ENCODE measurements at regions not wholly inside any gene's neighbourhood (a gene's known extent, or its start where the extent isn't known, plus 50 kb on each side); places are given as distances from the start of the nearest gene placed in this dataset.

DNA sequence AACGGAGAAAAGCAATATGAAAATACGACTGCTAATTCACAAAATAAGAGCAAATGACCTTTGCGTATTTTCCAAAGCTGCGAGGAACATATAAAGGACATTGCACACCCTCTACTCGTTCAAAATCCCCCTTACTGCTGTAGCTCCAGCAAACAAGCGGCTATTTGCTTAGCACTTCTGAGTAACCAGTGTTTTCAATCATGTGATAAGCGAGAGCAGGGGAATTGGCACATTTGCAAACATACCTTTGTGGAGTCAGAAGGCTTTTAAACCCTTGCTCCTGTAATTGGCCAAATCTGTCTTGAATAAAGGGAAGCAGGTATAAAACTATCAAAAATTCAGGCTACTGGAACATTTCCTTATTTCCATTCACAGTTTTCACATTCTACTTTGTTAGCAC is 610.2 kb downstream of the UBE2NL start:
- DNase-seq (ENCODE audit: low read depth), result no peak
- H3K4me3 ChIP-seq (ENCODE audit: low read length), result no peak overlapping the region
- TF ChIP-seq, protein P1, sequence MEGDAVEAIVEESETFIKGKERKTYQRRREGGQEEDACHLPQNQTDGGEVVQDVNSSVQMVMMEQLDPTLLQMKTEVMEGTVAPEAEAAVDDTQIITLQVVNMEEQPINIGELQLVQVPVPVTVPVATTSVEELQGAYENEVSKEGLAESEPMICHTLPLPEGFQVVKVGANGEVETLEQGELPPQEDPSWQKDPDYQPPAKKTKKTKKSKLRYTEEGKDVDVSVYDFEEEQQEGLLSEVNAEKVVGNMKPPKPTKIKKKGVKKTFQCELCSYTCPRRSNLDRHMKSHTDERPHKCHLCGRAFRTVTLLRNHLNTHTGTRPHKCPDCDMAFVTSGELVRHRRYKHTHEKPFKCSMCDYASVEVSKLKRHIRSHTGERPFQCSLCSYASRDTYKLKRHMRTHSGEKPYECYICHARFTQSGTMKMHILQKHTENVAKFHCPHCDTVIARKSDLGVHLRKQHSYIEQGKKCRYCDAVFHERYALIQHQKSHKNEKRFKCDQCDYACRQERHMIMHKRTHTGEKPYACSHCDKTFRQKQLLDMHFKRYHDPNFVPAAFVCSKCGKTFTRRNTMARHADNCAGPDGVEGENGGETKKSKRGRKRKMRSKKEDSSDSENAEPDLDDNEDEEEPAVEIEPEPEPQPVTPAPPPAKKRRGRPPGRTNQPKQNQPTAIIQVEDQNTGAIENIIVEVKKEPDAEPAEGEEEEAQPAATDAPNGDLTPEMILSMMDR (conservative IDR thresholded peaks at IDR 0.05; ENCODE audit: low read depth, low read length), result no peak

DNA sequence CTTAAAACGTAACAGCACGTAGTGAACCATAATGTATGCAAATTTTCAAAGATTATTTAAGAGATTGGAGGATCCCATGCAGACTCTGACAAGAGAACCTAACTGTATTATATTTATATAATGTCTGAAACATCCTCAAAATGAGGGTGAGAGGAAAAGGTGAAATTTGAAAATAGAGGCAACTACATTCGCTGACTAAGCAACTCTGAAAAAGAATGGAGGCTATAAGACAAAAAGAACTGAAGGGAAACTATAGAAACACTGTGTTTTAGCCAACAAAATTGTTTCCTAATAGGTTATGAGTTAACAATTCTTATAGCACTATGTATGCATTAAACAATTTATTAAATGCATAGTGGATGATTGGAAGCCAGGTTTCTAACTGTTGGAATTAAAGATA is 648.0 kb downstream of the UBE2NL start:
- DNase-seq (ENCODE audit: low read depth), result no peak
- TF ChIP-seq, protein P1 (conservative IDR thresholded peaks at IDR 0.05; ENCODE audit: low read depth, low read length), result no peak
- H3K4me3 ChIP-seq (ENCODE audit: low read length), result no peak overlapping the region

DNA sequence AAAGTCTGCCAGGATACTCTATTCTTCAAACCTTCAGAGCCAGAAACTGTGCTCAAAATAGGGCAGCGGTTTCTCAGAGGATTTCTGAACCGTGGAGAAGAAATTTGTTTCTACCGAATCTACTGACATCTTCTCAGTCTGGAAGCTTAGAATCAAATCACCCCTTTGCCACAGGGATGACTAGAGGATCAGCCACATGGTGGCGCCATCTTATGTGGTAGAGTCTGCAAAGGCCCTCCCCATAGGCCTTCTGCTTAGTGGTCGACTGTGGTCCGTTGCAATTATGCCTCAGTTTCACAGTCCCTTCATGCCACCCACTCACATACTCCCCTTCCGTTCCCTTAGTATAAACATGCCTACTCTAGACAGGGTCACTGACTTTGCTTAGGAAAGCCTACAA is 680.7 kb upstream of the SPANXN1 start:
- TF ChIP-seq, protein P1 (conservative IDR thresholded peaks at IDR 0.05; ENCODE audit: low read depth, low read length), result no peak
- no peak for DNase-seq (ENCODE audit: low read depth)
- H3K4me3 ChIP-seq (ENCODE audit: low read length), result no peak overlapping the region

DNA sequence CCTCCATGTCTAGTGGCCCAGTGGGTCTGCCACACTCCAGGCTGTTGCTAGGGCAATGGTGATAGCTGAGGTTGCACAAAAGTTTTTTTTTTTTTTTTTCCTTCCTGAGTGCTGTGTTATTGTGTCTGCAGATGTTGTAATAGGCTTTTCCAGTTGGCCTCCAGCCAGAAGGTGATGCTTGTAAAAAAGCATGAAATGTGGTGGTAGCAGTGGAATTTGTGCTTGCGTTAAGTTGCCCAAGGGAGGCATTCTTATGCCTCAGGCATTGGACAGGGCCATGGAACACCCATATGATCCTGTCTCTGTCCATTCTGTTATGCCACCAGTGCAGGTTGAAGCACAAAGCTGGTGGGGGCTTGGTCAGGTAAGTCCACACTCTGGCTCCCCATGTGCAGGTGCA is 660.5 kb upstream of the SPANXN1 start:
- TF ChIP-seq, protein P1 (conservative IDR thresholded peaks at IDR 0.05; ENCODE audit: low read depth, low read length), result no peak
- DNase-seq (ENCODE audit: low read depth), result no peak
- no peak overlapping the region for H3K4me3 ChIP-seq (ENCODE audit: low read length)

DNA sequence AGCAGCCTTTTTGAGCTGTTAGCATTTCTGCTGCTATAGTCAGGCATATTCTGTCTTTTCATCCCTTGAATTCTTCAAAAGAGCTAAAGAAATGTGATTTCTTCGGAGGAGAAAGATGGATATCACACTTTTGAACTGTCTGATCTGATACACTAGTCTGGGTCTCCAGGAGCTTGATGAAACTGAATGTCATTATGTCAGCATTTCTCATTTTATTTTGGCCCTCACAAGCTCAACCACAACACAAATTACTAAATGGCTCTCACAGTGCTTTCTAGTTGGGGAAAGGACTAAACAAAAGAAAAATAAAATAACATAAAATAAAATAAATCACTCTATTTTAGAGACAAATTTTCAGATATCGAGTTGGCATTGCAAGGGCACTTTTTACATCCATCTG is 655.3 kb upstream of the SPANXN1 start:
- H3K4me3 ChIP-seq (ENCODE audit: low read length), result no peak overlapping the region
- TF ChIP-seq, protein P1 (conservative IDR thresholded peaks at IDR 0.05; ENCODE audit: low read depth, low read length), result no peak
- DNase-seq (ENCODE audit: low read depth), result no peak

DNA sequence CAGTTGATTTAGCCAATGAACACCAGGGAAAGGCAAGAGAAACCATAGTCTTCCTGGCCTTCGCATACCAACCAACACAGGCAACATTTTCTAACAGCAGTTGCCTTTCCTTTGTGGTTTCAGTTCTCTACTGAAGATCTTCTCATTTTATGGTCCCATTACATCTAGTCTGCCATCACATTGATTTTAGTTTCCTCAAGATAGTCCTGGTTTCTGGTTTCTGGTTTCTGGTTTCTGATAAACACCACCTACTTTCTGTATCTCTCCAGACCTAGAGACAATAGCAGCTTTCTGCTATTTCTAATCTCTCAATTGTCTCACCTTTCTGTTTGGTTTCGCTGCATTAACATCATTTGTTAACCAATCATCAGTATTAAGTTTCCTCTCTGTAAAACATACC is 646.3 kb upstream of the SPANXN1 start:
- no peak for DNase-seq (ENCODE audit: low read depth)

DNA sequence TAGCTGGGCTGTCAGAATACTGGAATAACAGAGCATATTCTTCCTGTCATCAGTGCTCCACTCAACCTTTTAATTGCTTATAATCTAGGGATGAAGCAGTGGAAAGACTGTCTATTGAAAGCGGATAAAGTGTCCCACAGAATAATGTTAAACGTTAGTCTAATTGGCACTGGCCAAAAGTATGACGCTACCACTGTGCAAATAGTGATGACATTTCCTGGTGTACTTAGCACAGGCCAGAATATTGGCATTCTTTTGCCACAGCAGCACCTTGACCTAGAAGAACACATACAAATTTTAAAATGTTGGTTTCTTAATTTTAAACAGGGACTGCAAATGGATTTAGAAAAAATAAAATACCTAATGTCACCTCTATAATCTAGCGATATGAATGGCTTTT is 635.2 kb upstream of the SPANXN1 start:
- no peak overlapping the region for H3K4me3 ChIP-seq (ENCODE audit: low read length)
- TF ChIP-seq, protein P1 (conservative IDR thresholded peaks at IDR 0.05; ENCODE audit: low read depth, low read length), result no peak
- DNase-seq (ENCODE audit: low read depth), result no peak

More for the DNA sequence above, 646.3 kb upstream of the SPANXN1 start:
- TF ChIP-seq, protein P1 (conservative IDR thresholded peaks at IDR 0.05; ENCODE audit: low read depth, low read length), result no peak
- no peak overlapping the region for H3K4me3 ChIP-seq (ENCODE audit: low read length)
